HEK293 (cell line): ENCODE measurements at regions not wholly inside any gene's neighbourhood (a gene's known extent, or its start where the extent isn't known, plus 50 kb on each side); places are given as distances from the start of the nearest gene placed in this dataset.

ENCODE experiments used
- CTCF ChIA-PET: fragments of 350-600 bp; formaldehyde crosslinking; extraction: SDS; loops from one replicate; lab custom pipeline; 2021; ENCODE audit warnings: antibody characterized with exemption; lab: Yijun Ruan, JAX
- POLR2A ChIA-PET: fragments of 300-600 bp; formaldehyde crosslinking; extraction: SDS; loops from one replicate; lab custom pipeline; 2020; ENCODE audit warnings: antibody characterized with exemption, inconsistent platforms; lab: Yijun Ruan, JAX
- H3K27ac ChIP-seq: fragments of 200-500 bp; sonication (Bioruptor generic); 2 replicates; pipeline ENCODE4 v1.5.1; 2014; ENCODE audit warnings: low read depth, low read length, control low read depth, inconsistent platforms; ENCODE audit errors: extremely low read depth
- H3K36me3 ChIP-seq, 2 experiments: fragments of 200-500 bp in 1 of 2; sonication (Bioruptor generic) in 1 of 2; 1 replicate in 1 of 2; 2 replicates in 1 of 2; pipeline ENCODE4 v1.5.1; 2014 to 2017; ENCODE audit warnings: inconsistent platforms in 2 of 2, low read length in 2 of 2; ENCODE audit not compliant: control insufficient read depth in 2 of 2, insufficient read depth in 1 of 2
- H3K4me1 ChIP-seq: fragments of 200-500 bp; sonication (Bioruptor generic); 2 replicates; pipeline ENCODE4 v1.5.1; 2014; ENCODE audit warnings: mild to moderate bottlenecking, low read length, inconsistent platforms; ENCODE audit not compliant: control insufficient read depth, insufficient read depth
- H3K4me3 ChIP-seq: 2 replicates; pipeline ENCODE4 v1.5.1; 2011; ENCODE audit warnings: low read depth, mild to moderate bottlenecking, control low read depth, low read length, moderate library complexity
- H3K9me3 ChIP-seq: fragments of 200-500 bp; sonication (Bioruptor generic); 2 replicates; pipeline ENCODE4 v1.5.1; 2014; ENCODE audit warnings: low read depth, low read length, inconsistent platforms; ENCODE audit not compliant: control insufficient read depth, insufficient read depth
- HOXA7 ChIP-seq: sonication (generic); formaldehyde crosslinking; IDR thresholded peaks from 2 replicates; pipeline ENCODE4 v1.8.1; 2022; ENCODE audit warnings: missing genetic modification reagents, borderline replicate concordance
- KLF1 ChIP-seq: fragments of 450-650 bp; formaldehyde crosslinking; IDR thresholded peaks from 2 replicates; pipeline ENCODE4 v1.5.1; 2016; ENCODE audit warnings: missing biosample characterization, missing genetic modification characterization
- SCRT2 ChIP-seq: fragments of 450-650 bp; formaldehyde crosslinking; IDR thresholded peaks from 2 replicates; pipeline ENCODE4 v1.5.1; 2016; ENCODE audit warnings: missing biosample characterization, missing genetic modification characterization
- YY1 ChIP-seq: fragments of 450-650 bp; formaldehyde crosslinking; IDR thresholded peaks from 2 replicates; pipeline ENCODE4 v1.5.1; 2018; ENCODE audit warnings: missing biosample characterization, missing genetic modification characterization
- ZBTB17 ChIP-seq: fragments of 450-650 bp; formaldehyde crosslinking; IDR thresholded peaks from 2 replicates; pipeline ENCODE4 v1.5.1; 2016; ENCODE audit warnings: missing biosample characterization, missing genetic modification characterization
- ZBTB20 ChIP-seq: fragments of 450-650 bp; formaldehyde crosslinking; IDR thresholded peaks from 2 replicates; pipeline ENCODE4 v1.5.1; 2016; ENCODE audit warnings: missing biosample characterization, missing genetic modification characterization
- ZNF10 ChIP-seq: fragments of 450-650 bp; formaldehyde crosslinking; IDR thresholded peaks from 2 replicates; pipeline ENCODE4 v1.5.1; 2017; ENCODE audit warnings: missing biosample characterization, missing genetic modification characterization
- ZNF155 ChIP-seq: fragments of 450-650 bp; formaldehyde crosslinking; IDR thresholded peaks from 2 replicates; pipeline ENCODE4 v1.5.1; 2016; ENCODE audit warnings: missing biosample characterization, missing genetic modification characterization
- ZNF211 ChIP-seq: fragments of 450-650 bp; formaldehyde crosslinking; IDR thresholded peaks from 2 replicates; pipeline ENCODE4 v1.5.1; 2016; ENCODE audit warnings: low read depth, missing biosample characterization, missing genetic modification characterization
- ZNF221 ChIP-seq: fragments of 450-650 bp; formaldehyde crosslinking; IDR thresholded peaks from 2 replicates; pipeline ENCODE4 v1.5.1; 2017; ENCODE audit warnings: missing biosample characterization, missing genetic modification characterization, borderline replicate concordance
- ZNF239 ChIP-seq: fragments of 450-650 bp; formaldehyde crosslinking; IDR thresholded peaks from 2 replicates; pipeline ENCODE4 v1.5.1; 2016; ENCODE audit warnings: missing biosample characterization, missing genetic modification characterization
- ZNF266 ChIP-seq: fragments of 450-650 bp; formaldehyde crosslinking; IDR thresholded peaks from 2 replicates; pipeline ENCODE4 v1.5.1; 2016; ENCODE audit warnings: missing biosample characterization, missing genetic modification characterization, low read depth
- ZNF366 ChIP-seq: fragments of 450-650 bp; formaldehyde crosslinking; conservative IDR thresholded peaks from 2 replicates; pipeline ENCODE4 v1.5.1; 2016; ENCODE audit warnings: missing biosample characterization, missing genetic modification characterization
- ZNF549 ChIP-seq: fragments of 450-650 bp; IDR thresholded peaks from 2 replicates; pipeline ENCODE4 v1.5.1; 2018; ENCODE audit warnings: missing biosample characterization, missing genetic modification characterization, mild to moderate bottlenecking, inconsistent platforms, moderate library complexity
- ZNF560 ChIP-seq: fragments of 450-650 bp; formaldehyde crosslinking; IDR thresholded peaks from 2 replicates; pipeline ENCODE4 v1.5.1; 2017; ENCODE audit warnings: missing biosample characterization, missing genetic modification characterization, borderline replicate concordance
- ZNF629 ChIP-seq: fragments of 450-650 bp; formaldehyde crosslinking; IDR thresholded peaks from 2 replicates; pipeline ENCODE4 v1.5.1; 2017; ENCODE audit warnings: missing biosample characterization, missing genetic modification characterization
- ZNF654 ChIP-seq: fragments of 450-650 bp; formaldehyde crosslinking; IDR thresholded peaks from 2 replicates; pipeline ENCODE4 v1.5.1; 2016; ENCODE audit warnings: low read depth, missing biosample characterization, missing genetic modification characterization
- ZNF777 ChIP-seq: fragments of 450-650 bp; formaldehyde crosslinking; IDR thresholded peaks from 2 replicates; pipeline ENCODE4 v1.5.1; 2017; ENCODE audit warnings: missing biosample characterization, missing genetic modification characterization, borderline replicate concordance
- ZSCAN16 ChIP-seq: fragments of 450-650 bp; formaldehyde crosslinking; IDR thresholded peaks from 2 replicates; pipeline ENCODE4 v1.5.1; 2016; ENCODE audit warnings: missing biosample characterization, missing genetic modification characterization
- ZSCAN5A ChIP-seq: fragments of 450-650 bp; formaldehyde crosslinking; IDR thresholded peaks from 2 replicates; pipeline ENCODE4 v1.5.1; 2016; ENCODE audit warnings: missing biosample characterization, missing genetic modification characterization
- ZXDB ChIP-seq: fragments of 450-650 bp; formaldehyde crosslinking; IDR thresholded peaks from 2 replicates; pipeline ENCODE4 v1.5.1; 2016; ENCODE audit warnings: missing biosample characterization, missing genetic modification characterization

GRCh38 chr2:120943403-120944034, 207.9 kb downstream of the GLI2 start:
- ChIA-PET POLR2A (interaction anchor here (0.6 kb wide), 1 partner anchor 115 kb away, joined by 3 read pairs; no protein-coding TSS in a partner anchor), CTCF (interaction anchor here (1.0 kb wide), 1 partner anchor 208 kb away, joined by 4 read pairs; the partner anchor contains the start of gene GLI2)
- Histone ChIP-seq H3K4me1 (no peaks in the 10 kb centered on the region), H3K27ac (no peak overlapping the region), H3K36me3 (peaks cover 0 to 8% of the 10 kb centered on the region in 2 experiments; a peak in 1 of 3 replicates), H3K4me3 (no peak overlapping the region), H3K9me3 (no peaks in the 10 kb centered on the region)
- no peak for TF ChIP-seq SCRT2
- TF ChIP-seq ZNF549: no peak
- no peak for TF ChIP-seq HOXA7 (CRISPR knock-in tag)
- no peak for TF ChIP-seq ZBTB20 (tag by site-specific recombination)
- TF ChIP-seq ZNF560 (tag by site-specific recombination): no peak
- TF ChIP-seq ZSCAN5A (tag by site-specific recombination): no peak
- TF ChIP-seq ZNF239: no peak
- TF ChIP-seq ZSCAN16: no peak

GRCh38 chr2:120944575-120944974, 208.9 kb downstream of the GLI2 start:
- no peaks in the 10 kb centered on the region for H3K9me3 ChIP-seq
- H3K4me1 ChIP-seq: no peaks in the 10 kb centered on the region
- peaks cover 0 to 8% of the 10 kb centered on the region in 2 experiments; a peak in 1 of 3 replicates for H3K36me3 ChIP-seq
- no peak overlapping the region for H3K27ac ChIP-seq
- H3K4me3 ChIP-seq: no peak overlapping the region
- POLR2A ChIA-PET: no interaction called here
- CTCF ChIA-PET: interaction anchor here (0.6 to 1.0 kb wide), 2 partner anchors 8 to 209 kb away, joined by 3 to 4 read pairs; partner anchors contain the start of gene GLI2
- TF ChIP-seq ZNF155 (tag by site-specific recombination) (no peak), ZNF777 (no peak), ZBTB17 (tag by site-specific recombination) (no peak), ZNF10 (tag by site-specific recombination) (no peak), ZNF266 (tag by site-specific recombination) (no peak), ZNF654 (no peak), ZNF629 (tag by site-specific recombination) (no peak)

GRCh38 chr2:120945091-120945490, 209.4 kb downstream of the GLI2 start:
- TF ChIP-seq ZXDB (tag by site-specific recombination) (no peak), YY1 (no peak), ZNF221 (tag by site-specific recombination) (no peak), KLF1 (tag by site-specific recombination) (no peak), ZNF366 (tag by site-specific recombination) (no peak), ZNF211 (no peak)
- H3K27ac ChIP-seq: no peak overlapping the region
- no peak overlapping the region for H3K4me3 ChIP-seq
- CTCF ChIA-PET: no interaction called here
- no peaks in the 10 kb centered on the region for H3K4me1 ChIP-seq
- no peaks in the 10 kb centered on the region for H3K9me3 ChIP-seq
- H3K36me3 ChIP-seq: peaks cover 0 to 8% of the 10 kb centered on the region in 2 experiments; a peak in 1 of 3 replicates
- POLR2A ChIA-PET: no interaction called here
